HCEC 1CT (cell line): ENCODE measurements at regions not wholly inside any gene's neighbourhood (a gene's known extent, or its start where the extent isn't known, plus 50 kb on each side); places are given as distances from the start of the nearest gene placed in this dataset.
"Not testable (repeated sequence)": the region's sequence is repeated elsewhere in the genome, so short reads cannot be mapped to it uniquely, and the experiment has no call there.

Source experiments
- DNase-seq: peaks from one replicate; pipeline ENCODE4 v3.0.0-alpha.2; 2017

- no peak for DNase-seq
Observed at GRCh38 chr18:51478908-51479307, 281.4 kb upstream of the MEX3C start.

- no peak for DNase-seq
Observed at GRCh38 chr18:51479736-51480135, 282.3 kb upstream of the MEX3C start.

GRCh38 chr18:51480407-51481261 lies 283.2 kb upstream of the MEX3C start:
- DNase-seq: no peak

GRCh38 chr18:51486735-51487366 lies 289.4 kb upstream of the MEX3C start:
- no peak for DNase-seq

DNA sequence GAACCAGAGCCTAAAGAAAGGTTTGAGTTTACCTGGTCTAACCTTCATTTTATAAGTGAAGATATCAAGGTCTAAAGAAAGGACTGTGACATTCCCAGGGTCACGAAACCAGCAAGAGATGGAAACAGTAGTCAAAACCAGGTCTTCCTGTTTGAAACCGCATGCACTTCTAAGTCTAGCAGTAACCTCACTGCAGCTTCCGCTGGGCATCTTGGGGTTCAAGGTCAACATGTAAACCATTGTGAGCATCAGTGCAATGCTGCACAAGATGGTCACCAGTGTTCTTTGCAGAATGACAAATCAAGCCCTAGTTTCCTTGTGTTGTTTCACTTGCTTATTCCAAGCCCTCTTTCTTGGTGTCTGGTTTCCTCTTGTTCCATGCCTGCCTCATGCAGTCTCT lies 292.9 kb upstream of the MEX3C start:
- DNase-seq: no peak

DNA sequence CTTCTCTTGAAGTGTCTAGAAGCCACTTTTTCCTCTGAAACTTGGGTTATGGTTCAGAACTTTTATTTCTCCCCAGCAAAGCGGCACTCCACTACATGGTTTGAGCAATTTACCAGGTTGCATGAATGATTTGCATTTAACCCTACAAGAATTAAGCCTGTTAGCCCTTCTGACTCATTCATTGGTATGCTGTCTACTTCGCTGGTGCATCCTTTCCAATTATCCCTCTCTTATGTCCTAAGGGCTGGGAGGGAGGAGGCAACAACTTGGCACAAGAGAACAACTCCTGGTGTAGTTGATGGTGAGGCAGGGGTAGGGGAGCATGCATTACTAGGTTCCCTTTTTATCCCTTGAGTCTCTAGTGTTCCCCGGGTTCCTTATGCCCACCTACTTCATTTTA lies 293.4 kb upstream of the MEX3C start:
- no peak for DNase-seq

- no peak for DNase-seq
Observed at GRCh38 chr18:51491678-51492372, 294.3 kb upstream of the MEX3C start.

GRCh38 chr18:51498085-51498855 lies 300.8 kb upstream of the MEX3C start:
- DNase-seq: no peak

- no peak for DNase-seq
Observed at GRCh38 chr18:51503351-51503750, 305.9 kb upstream of the MEX3C start.

DNA sequence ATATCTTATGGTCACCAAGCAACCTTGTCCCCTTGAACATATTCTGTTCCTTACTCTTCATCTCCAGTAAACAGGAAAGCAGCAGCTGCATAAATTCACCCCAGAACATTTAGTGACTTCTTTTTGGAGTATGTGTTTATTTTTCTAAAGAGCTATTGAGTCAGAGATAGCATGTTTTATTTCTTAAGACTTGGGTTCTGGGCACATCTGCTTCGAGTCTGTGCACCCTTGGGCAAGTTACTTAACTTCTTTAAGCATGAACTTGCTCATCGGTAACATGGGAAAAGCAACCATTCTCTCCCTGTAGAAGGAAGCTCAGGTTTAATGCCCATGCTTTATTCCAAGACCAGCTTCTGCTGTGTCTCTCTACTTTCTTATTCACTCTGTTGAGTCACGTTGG lies 309.3 kb upstream of the MEX3C start:
- DNase-seq: no peak

DNA sequence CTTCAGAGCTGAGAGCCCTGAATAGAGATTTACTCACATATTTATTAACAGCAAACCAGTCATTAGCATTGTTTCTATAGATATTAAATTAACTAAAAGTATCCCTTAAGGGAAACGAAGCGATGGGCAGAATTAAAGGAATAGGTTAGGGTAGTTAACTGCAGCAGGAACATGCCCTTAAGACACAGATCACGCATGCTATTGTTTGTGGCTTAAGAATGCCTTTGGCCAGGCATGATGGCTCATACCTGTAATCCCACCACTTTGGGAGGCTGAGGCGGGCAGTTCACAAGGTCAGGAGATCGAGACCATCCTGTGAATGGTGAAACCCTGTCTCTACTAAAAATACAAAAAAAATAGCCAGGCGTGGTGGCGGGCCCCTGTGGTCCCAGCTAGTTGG lies 310.9 kb upstream of the MEX3C start:
- not testable (repeated sequence) for DNase-seq

- DNase-seq: no peak
Observed at GRCh38 chr18:51510020-51510419, 312.5 kb upstream of the MEX3C start.

DNA sequence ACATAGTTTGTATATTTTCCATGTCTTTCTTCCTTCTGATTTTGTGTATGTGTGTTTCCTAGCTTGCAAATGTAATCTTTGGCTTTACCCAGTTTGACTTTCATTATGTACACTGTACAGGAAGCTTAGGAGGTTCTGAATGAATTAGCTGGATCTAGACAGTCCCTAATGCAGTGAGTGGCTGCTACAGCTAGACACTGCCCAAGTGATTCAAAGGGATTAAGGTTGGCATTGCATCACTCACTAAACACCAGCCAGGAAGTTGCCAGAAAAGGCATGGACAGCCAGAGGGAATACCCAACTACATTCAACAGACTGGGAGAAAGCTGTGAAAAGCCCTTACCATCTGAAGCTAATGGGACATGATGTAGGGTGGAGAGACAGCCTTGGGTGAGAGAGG lies 316.0 kb upstream of the MEX3C start:
- no peak for DNase-seq

DNA sequence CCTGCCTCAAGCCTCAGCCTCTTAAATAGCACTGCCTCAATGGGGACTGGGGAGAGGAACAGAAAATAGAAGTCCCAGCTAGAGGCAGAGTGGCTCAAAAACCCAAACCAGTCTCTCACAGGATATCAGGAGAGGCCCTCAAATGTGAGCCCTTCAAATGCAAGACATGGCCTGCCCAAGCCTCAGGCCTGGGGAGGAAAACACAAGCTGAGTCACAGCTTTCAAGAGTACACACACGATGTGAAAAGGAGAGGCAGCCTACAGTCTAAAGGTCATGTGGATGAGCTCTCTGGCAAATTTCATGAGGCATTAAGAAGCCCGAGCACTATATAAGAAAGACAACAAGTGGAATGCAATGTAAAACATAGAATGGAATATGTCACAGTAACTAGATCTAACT lies 316.6 kb upstream of the MEX3C start:
- no peak for DNase-seq

DNA sequence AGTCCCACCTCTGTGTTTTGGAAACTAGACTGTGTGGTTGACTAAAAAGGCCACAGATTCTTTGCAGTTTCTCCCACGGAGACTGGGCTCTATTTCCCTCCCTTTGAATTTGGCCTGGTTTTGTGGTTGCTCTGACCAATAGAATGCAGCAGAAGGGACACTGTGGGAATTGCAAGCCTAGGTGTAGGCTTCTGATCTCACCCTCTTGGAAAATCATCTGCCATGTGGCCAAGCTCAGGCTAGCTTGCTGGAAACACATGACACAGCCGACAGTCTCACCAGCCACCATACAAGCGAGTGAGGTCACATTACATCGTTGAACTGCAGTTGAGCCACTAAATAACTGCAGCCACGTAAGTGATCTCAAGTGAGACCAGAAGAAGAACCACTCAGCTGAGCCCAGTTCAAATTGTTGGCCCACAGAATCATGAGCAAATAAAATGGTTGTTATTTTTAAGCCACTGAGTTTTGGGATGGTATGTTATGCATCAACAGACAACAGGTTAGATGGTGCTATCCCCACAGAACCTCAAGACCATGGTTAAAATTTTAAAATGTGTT lies 319.1 kb upstream of the MEX3C start:
- no peak for DNase-seq

GRCh38 chr18:51519571-51519970 lies 322.1 kb upstream of the MEX3C start:
- DNase-seq: no peak

DNA sequence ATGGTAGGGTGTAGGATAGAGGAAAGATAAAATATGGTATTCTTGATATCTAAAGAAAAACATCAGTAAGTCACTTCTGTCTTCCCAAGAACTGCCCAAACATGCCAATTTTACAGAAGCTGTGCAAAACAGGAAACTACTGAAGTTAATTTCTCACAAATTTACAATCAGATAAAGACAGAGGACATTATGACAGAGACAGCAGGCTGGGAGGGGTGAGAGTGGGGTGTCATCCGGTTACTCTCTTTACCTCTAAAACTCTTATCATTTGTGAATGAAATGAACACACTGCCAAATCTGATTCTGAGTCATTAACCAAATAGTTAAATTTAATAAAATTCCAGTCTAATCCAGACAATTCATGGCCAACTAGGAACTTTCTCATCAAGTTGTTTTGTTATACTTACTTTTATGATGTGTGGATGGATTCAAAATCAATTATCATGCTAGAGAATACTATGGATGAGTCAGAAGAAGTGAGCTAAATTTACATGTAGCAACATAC lies 323.2 kb upstream of the MEX3C start:
- no peak for DNase-seq

DNA sequence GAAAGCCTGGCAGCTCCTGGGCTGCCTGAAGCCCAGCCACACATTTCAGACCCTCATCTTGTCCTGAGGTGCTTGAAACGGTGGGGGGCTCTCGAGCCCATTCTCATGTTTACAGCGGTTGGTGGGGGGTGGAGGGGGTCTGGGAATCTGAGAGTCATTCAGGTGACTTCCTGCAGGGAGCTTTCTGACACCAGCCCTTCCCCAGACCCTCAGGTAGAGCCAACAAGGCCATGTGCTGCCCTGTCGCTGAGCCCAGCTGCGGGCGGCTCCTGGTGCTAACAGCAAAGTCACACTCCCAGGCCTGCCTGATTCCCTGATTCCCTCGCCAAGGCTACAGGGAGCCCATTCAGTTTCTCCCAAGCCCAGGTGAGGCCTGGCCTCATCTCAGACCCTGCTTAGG lies 324.9 kb upstream of the MEX3C start:
- no peak for DNase-seq

DNA sequence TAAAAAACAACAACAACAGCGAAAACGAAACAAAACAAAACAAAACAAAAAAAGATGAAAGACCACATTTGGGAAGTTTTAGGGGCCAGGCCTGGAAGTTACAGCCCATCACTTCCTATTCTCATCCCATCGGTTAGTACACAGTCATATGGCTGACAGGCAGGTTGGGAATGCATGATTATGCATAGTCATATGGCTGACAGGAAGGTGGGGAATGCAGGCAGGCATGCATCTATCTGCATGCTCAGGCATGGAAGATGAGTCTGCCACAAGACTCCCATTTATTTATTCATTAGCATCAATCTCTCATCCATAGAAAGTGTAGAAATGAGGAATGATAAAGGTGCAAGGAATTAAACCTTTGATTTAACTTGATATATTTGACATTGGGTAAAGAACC lies 325.3 kb upstream of the MEX3C start:
- no peak for DNase-seq

GRCh38 chr18:51523671-51524070 lies 326.2 kb upstream of the MEX3C start:
- no peak for DNase-seq

- DNase-seq: no peak
Observed at GRCh38 chr18:51525453-51526225, 328.2 kb upstream of the MEX3C start.

DNA sequence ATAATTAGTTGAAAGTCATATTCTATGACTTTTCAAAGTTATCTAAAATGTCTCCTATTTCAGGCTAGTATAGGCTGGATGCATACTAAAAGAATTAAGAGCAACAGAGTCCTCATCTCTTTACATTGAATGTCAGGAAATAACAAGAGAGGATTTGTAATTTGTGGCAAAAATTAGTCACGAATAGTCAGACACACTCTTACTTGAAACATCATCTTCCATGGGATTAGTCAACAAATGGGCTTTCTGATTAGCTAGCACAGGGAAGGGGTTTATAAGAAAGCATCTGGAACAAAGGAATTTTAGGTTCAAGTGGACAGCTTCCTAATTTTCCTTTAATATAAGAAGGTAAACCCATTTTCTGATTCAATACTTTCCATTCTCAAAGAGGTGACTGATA lies 330.3 kb upstream of the MEX3C start:
- DNase-seq: no peak
